ENCODE measurements at regions not wholly inside any gene's neighbourhood (a gene's known extent, or its start where the extent isn't known, plus 50 kb on each side); places are given as distances from the start of the nearest gene placed in this dataset.
"Not testable (repeated sequence)": the region's sequence is repeated elsewhere in the genome, so short reads cannot be mapped to it uniquely, and the experiment has no call there.

GRCh38 chr2:173550143-173550542, 195.5 kb downstream of the CDCA7 start:
- DNase-seq = no peak

- no peak for DNase-seq
Measured at GRCh38 chr2:173552531-173552930, 197.9 kb downstream of the CDCA7 start.

GRCh38 chr2:173553593-173553992, 198.9 kb downstream of the CDCA7 start:
- DNase-seq = no peak

- peak; percentile 26 for DNase-seq
Measured at GRCh38 chr2:173555833-173556232, 201.2 kb downstream of the CDCA7 start.

- DNase-seq = no peak
Measured at GRCh38 chr2:173556816-173557215, 202.1 kb downstream of the CDCA7 start.

GRCh38 chr2:173557497-173557896, 202.8 kb downstream of the CDCA7 start:
- no peak for DNase-seq

- no peak for DNase-seq
Measured at GRCh38 chr2:173567493-173567892, 212.8 kb downstream of the CDCA7 start.

- DNase-seq = no peak
Measured at GRCh38 chr2:173568054-173568453, 213.4 kb downstream of the CDCA7 start.

- DNase-seq = no peak
Measured at GRCh38 chr2:173571021-173571821, 216.5 kb downstream of the CDCA7 start.

- DNase-seq = no peak
Measured at GRCh38 chr2:173571887-173572680, 217.4 kb downstream of the CDCA7 start.

- DNase-seq = no peak
Measured at GRCh38 chr2:173572848-173573247, 218.2 kb downstream of the CDCA7 start.

GRCh38 chr2:173573782-173574181, 219.1 kb downstream of the CDCA7 start:
- DNase-seq = not testable (repeated sequence)

GRCh38 chr2:173574324-173575112, 219.8 kb downstream of the CDCA7 start:
- DNase-seq = no peak

- DNase-seq = no peak
Measured at GRCh38 chr2:173578404-173579107, 223.9 kb downstream of the CDCA7 start.

GRCh38 chr2:173580351-173580750, 225.7 kb downstream of the CDCA7 start:
- no peak for DNase-seq

GRCh38 chr2:173580956-173581355, 226.3 kb downstream of the CDCA7 start:
- no peak for DNase-seq

- no peak for DNase-seq
Measured at GRCh38 chr2:173583196-173583595, 228.5 kb downstream of the CDCA7 start.

- DNase-seq = no peak
Measured at GRCh38 chr2:173584000-173584399, 229.3 kb downstream of the CDCA7 start.

- no peak for DNase-seq
Measured at GRCh38 chr2:173584676-173585458, 230.2 kb downstream of the CDCA7 start.

GRCh38 chr2:173588931-173589369, 234.3 kb downstream of the CDCA7 start:
- no peak for DNase-seq

GRCh38 chr2:173589604-173590275, 235.1 kb downstream of the CDCA7 start:
- peak; percentile 59 for DNase-seq

All from hindlimb muscle (tissue), 1 donor.